Skin epidermis (tissue), 12 donors: ENCODE measurements at regions not wholly inside any gene's neighbourhood (a gene's known extent, or its start where the extent isn't known, plus 50 kb on each side); places are given as distances from the start of the nearest gene placed in this dataset.
A peak's percentile ranks its signal among the peaks of the same experiment; 100 is the strongest.
"Not testable (repeated sequence)": the region's sequence is repeated elsewhere in the genome, so short reads cannot be mapped to it uniquely, and the experiment has no call there.

Source experiments
- H3K27ac ChIP-seq, 21 experiments: fragments of 200-600 bp; sonication (generic) in 11 of 21; one replicate each; pipeline ENCODE4 v1.5.0; 2020; ENCODE audit warnings: mild to moderate bottlenecking in 3 of 21, inconsistent platforms in 2 of 21, moderate library complexity in 2 of 21
- H3K4me3 ChIP-seq, 7 experiments: fragments of 200-600 bp; sonication (generic) in 2 of 7; one replicate each; pipeline ENCODE4 v1.5.0; 2020; ENCODE audit warnings: inconsistent platforms in 2 of 7, mild to moderate bottlenecking in 2 of 7, moderate library complexity in 1 of 7

DNA sequence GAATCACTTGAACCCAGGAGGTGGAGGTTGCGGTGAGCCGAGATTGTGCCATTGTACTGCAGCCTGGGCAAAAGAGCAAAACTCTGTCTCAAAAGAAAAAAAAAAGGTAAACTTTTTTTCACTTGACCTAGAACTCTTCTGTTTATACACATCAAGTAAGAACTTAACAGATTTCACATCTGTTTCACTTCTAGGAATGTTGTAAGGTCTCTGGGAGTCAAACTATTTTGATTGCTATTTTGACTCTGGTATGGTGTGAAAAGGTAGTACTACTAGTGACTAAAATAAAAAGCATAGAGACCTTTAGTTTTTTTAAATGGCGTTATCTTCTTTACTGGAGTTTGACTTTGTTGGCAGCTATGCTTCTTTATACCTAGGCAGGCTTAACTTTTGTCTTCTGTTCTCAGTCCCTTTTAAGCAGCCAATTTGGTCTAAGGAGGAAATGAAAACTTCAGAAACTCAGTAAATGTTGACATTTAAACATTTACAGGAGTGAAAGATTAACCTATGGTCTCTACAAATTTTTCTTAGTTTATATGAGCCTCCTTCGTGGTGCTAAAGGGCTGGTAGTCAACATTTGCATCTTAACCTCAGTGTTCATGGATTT is 84.7 kb downstream of the METTL2B start:
- H3K4me3 ChIP-seq, H3K27ac ChIP-seq: not testable (repeated sequence)

DNA sequence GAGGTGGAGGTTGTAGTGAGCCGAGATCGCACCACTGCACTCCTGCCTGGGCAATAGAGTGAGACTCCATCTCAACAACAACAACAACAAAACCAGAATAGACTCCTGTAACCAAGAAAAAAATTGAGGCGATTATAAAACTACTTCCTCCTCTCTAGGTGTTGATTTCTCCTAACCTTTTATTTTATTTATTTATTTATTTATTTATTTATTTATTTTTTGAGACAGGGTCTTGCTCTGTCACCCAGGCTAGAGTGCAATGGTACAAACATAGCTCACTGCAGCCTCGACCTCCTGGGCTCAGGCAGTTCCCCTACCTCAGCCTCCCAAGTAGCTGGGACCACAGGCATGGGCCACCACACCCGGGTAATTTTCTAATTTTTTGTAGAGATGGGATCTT is 86.2 kb downstream of the METTL2B start:
- not testable (repeated sequence) for H3K27ac ChIP-seq, H3K4me3 ChIP-seq

DNA sequence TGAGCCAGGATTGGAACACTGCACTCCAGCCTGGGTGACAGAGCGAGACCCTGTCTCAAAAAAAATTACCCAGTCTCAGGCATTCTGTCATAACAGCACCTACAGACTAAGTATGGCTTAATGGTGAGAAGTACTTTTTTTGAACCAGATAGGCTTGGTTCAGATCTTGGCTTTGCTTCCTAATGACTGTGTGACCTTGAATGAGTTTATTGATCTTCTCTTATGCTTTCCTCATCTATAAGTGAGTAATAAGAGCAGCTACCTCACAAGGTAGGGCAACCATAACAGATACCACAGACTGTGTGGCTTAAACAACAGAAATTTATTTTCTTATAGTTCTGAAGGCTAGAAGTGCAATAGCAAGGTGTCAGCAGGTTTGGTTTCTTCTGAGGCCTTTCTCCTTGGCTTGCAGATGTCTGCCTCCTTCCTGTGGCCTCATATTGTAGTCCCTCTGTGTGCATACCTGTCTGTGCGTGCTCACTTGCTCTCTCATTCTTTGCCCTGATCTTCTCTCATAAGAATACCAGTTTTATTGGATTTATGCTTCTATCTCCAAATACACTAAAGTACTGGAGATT is 87.7 kb downstream of the METTL2B start:
- not testable (repeated sequence) for H3K27ac ChIP-seq, H3K4me3 ChIP-seq

DNA sequence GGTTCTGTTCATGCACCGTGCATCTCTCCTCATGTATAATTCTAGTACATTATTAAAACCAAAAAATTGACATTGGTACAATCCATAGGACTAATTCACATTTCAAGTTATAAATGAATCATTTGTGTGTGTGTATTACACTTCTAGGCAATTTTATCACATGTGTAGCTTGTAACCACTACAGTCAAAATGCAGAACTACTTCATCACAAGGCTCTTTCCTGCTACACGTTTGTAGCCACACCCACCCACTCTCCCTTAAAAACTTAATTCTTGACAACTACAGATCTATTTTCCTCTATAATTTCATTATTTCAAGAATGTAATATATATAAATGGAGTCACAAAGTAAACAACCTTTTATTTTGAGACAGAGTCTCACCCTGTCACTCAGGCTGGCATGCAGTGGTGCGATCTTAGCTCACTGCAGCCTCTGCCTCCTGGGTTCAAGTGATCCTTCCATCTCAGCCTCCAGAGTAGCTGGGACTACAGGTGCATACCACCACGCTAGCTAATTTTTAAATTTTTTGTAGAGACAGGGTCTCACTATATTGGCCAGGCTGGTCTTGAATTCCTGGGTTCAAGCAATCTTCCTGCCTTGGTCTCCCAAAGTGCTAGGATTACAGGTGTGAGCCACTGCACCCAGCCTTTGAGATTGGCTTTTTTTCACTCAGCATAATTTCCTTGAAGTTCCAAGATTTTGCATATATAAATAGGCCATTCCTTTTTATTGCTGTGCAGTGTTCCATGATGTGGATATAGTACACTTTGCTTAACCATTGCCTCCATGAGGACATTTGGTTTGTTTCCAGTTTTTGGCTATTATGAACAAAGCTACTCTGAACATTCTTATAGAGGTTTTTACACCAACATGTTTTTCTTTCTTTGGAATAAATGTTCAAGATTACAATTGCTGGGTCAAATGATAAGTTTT is 88.7 kb downstream of the METTL2B start:
- H3K27ac ChIP-seq, H3K4me3 ChIP-seq: not testable (repeated sequence)

DNA sequence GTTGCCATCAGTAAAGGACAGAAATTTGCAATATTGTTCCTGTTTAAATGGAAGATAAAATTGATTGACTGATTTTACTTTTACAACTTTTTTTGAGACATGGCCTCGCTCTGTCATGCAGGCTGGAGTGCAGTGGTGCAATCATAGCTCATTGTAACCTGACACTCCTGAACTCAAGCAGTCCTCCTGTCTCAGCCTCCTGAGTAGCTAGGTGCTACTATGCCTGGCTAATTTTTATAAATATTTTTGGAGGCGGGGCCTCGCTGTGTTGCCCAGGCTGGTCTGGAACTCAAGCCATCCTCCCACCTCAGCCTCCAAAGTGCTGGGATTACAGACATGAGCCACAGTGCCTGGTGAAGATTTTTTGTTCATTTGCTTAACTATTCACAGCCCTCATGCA is 96.8 kb upstream of the GARIN1A start:
- not testable (repeated sequence) for H3K27ac ChIP-seq

DNA sequence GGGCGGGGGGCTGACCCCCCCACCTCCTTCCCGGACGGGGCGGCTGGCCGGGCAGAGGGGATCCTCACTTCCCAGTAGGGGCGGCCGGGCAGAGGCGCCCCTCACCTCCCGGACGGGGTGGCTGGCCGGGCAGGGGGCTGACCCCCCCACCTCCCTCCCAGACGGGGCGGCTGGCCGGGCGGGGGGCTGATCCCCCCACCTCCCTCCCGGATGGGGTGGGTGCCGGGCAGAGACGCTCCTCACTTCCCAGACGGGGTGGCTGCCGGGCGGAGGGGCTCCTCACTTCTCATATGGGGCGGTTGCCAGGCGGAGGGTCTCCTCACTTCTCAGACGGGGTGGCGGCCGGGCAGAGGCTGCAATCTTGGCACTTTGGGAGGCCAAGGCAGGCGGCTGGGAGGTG is 95.1 kb upstream of the GARIN1A start:
- not testable (repeated sequence) for H3K27ac ChIP-seq, H3K4me3 ChIP-seq

More for the DNA sequence above, 96.8 kb upstream of the GARIN1A start:
- not testable (repeated sequence) for H3K4me3 ChIP-seq

DNA sequence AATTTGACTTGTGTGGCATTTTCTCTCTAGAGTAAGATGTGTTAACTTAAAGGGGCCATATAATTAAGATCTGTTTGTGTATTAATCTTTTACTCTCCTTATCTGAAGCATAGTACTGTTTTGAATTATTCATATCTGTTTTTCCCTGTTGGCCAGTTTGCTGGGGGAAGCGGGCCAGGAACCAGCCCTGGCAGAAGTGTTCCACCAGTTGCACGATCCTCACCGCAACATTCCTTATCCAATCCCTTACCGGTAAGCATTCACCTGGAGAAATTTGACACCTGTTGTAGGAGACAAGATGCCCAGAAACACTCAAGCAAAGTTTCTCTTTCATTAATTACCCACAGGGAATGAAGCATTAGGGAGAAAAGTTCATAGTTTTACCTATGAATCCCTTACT is 92.2 kb upstream of the GARIN1A start:
- H3K4me3 ChIP-seq, H3K27ac ChIP-seq: not testable (repeated sequence)

DNA sequence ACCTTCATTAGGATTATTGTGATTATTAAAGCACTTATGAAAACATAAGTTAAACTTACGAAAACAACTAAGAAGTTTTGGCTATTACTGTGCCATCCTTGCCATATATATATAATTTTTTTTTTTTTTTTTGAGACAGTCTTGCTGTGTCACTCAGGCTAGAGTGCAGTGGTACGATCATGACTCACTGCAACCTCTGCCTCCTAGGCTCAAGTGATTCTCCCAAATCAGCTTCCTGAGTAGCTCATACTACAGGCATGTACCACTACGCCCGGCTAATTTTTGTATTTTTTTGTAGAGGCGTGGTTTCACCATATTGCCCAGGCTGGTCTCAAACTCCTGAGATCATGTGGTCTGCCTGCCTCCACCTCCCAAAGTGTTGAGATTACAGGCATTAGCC is 91.0 kb upstream of the GARIN1A start:
- not testable (repeated sequence) for H3K4me3 ChIP-seq, H3K27ac ChIP-seq

DNA sequence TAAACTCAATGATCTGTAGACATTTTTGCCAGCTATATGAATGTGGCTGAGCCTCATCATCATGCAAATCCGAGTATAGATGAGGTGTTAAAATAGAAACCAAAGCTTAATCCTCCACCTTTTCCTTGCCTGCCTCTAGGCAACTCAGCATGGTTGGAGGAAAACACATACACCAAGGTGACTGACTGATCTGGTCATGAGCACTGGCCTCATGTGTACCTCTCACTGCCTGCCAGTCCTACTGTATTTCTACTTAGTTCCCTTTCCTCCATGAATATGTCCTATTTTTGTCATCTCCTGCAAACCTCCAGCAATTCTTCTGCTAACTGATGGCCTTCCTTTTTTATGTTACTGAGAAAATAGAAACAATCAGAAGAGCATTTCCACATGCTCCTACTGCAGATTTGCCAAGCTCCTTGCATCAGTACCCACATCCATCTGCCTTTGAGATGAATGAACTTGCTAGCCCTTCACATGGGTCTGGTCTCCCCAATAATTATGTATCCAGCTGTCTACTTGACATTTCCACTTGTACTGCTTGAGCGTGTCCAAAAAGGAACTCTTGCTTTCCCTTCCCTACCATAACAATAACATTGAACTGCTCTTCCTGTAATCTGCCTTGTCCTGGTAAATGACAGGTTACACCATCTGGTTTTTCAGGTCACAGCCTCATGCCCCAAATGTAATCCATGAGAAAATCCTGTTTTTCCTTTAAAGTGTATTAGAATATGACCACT is 90.1 kb upstream of the GARIN1A start:
- not testable (repeated sequence) for H3K4me3 ChIP-seq, H3K27ac ChIP-seq

DNA sequence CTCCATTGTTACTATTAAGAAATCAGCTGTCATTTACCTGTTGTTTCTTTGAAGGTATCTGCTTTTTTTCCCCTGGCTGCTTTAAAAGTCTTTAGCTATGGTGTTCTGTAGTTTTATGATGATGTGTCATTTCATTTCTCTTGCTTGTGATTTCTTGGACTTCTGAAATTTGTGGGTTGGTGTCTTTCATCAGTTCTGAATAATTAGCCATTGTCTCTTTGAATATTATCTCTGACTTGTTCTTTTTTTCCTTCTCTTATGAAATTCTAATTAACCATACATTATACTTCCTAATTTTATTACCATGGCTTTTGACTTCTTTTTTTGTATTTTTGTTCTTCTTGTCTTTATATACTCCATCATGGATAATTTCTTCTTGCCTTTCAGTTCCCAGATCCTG is 85.4 kb upstream of the GARIN1A start:
- not testable (repeated sequence) for H3K27ac ChIP-seq, H3K4me3 ChIP-seq

DNA sequence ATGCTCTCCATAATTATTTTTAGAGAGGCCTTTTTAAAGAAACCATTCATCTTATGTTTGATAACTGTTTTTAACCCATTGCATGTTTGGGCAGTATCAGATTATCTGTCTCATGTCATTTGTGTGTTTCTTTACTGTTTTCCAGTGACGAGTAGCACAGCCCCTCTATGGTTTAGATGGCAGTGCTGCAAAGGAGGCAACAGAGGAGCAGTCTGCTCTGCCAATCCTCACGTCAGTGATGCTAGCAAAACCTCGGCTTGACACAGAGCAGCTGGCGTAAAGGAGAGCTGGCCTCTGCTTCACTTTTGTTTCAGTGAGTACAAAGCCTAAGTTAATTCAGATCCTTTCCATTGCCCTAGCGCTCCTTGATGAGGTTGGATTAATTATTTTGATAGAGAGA is 80.4 kb upstream of the GARIN1A start:
- H3K27ac ChIP-seq: no peak overlapping the region

DNA sequence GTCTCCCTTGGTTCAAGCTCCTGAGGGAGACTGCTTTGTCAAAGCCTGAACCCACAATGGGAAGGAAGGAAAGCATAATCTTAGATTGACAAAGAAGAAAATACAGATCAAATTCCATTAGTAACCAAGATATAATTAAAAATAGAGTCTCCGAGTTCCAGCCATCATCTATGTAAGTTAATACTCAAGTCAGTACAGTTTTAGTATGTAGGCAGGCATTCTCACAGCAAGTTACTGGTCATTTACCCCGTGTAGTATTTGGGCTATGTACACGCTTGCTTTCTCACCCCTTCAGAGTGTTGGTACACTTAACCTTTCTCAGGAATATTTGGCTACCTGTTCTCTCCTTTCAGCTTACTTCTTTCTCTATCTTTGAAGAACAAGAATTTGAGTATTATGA is 79.9 kb upstream of the GARIN1A start:
- not testable (repeated sequence) for H3K27ac ChIP-seq, H3K4me3 ChIP-seq

More for the DNA sequence above, 80.4 kb upstream of the GARIN1A start:
- H3K4me3 ChIP-seq: no peak overlapping the region

DNA sequence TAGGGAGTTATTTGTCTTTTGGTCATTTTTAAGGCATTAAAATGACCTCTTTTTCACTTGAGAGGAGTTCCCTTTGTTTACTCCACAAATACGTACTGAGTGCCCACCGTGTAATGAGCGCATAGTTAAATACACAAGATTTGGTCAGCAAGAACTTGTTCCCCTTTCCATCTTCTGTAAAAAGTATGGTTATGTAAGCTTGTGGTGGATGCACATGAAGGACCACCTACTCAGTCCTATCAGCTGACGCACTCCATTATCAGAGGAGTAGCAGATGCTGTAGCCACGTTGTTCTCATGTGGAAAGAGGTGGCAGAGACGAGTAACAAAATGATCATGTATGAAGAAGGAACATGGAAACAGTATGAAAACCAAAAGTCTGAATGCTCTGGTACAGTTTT is 78.0 kb upstream of the GARIN1A start:
- not testable (repeated sequence) for H3K27ac ChIP-seq, H3K4me3 ChIP-seq

DNA sequence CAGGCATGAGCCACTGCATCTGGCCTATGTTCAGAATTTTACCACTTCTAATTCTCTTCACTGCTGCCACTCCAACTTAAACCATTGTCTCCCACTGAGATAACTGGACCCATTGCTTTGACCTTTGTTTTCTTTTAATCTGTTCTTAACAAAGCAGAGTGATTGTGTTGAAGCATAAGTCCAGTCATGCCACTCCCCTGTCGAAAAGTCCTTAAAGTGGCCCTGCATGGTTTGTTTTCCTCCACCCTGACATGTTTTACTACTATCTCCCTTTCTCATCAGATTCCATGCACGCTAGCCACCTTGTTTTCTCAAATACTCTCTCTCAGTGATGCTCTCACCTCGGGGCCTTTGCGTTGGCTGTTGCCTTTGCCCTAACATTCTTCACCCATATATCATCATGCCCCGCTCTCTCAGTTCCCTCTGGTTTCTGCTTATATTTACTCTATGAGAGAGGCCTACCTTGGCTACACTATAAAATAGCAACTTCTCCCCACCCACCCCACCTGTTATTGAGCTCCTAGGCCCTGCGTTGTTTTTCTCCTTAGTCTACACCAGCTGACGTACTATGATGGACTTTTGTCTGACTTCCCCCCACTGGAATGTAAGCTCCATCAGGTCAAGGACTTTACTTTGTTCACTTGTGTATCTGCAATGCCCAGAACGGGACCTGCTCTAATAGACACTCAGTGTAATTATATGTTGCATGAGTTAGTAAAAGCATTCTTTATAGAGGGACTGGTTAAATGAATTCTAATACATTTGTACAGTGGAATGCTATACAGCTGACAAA is 75.6 kb upstream of the GARIN1A start:
- not testable (repeated sequence) for H3K4me3 ChIP-seq, H3K27ac ChIP-seq

DNA sequence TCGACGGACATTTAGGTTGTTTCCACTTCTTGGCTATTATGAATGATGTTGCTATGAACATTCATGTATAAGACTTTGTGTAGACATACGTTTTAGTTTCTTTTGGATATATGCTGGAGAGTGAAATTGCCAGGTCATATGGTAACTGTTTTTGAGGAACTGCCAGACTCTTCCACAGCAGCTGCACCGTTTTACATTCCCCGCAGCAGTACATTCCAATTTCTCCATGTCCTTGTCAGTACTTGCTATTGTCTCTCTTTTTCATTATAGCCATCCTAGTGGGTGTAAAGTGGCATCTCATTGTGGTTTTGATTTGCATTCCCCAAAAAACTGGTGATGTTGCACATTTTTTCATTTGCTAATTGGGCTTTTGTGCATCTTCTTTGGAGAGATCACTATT is 73.1 kb upstream of the GARIN1A start:
- peak overlapping the region in 1 of 21 experiments; percentile 23 for H3K27ac ChIP-seq
- not testable (repeated sequence) for H3K4me3 ChIP-seq

DNA sequence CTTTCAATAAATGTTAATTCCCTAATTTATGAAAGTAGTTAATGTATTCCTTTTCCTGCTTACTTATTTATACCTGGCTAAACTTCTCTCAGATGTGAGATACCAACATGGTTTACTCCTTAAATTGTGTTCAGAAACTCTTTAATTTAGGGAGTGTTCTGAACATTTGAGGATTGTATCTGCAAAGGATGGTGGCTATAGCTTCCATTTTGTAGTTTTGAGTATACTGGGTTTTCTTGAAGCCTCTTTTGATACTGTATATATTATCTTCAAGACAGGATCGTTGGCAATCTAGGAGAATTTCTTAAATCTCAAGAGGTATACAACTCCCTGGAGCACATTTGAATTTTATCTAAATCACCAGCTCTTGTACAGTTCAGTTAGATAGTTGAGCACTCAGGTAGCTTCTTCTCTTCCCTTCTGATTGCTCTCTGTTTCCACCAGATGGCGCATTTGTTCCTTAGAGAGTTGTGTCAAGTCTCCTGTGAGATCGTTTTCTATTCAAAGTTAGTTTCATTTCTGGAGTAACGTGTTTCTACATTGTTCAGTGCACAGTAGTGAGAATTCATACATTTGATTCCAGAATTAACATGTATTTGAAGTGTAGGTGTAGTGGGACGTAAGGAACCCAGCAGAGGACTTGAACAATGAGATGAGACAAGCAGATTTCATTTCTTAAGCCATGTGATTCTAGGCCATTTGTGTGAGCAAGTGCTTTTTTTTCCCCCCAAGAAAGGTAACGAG is 63.2 kb upstream of the GARIN1A start:
- H3K27ac ChIP-seq: peak overlapping the region in 3 of 21 experiments; percentile 6 to 45 (median 31)
- not testable (repeated sequence) for H3K4me3 ChIP-seq

DNA sequence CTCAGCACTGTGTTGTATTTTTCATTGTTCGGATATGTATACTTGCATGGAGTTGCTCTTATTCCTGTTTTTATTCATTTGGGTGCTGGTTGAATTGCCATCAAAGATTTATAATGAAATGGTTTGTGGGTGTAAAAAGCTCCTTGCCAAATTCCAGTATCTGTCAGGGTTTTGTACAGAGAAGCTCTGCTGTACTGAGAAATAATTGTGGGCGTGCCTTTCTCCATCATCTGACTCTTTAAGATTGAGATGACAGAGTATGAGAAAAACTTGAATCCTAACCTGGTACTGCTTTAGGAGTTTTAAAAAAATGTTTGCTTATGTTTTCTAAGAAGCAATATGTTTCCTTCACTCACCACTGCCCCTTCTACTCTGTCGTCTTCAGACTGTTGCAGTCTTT is 58.7 kb upstream of the GARIN1A start:
- not testable (repeated sequence) for H3K27ac ChIP-seq, H3K4me3 ChIP-seq

DNA sequence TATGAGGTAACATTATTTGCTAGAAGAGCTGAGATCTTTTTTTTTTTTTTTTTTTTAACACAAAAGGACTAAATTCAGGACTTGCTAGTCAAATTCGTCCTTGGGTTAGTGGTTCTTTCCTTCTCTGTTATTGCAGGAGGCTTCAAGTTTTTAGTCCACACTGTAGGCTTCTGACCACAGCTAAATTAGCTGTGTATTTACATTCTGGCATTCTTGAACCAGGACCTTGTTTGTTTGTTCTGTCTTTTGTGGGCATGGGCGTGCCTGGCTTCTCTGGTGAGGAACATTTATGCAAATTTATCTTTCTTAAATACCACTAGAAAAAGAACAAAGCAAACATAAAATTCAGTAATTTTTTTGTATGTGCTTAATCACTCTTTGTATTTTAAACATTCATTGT is 57.3 kb upstream of the GARIN1A start:
- H3K4me3 ChIP-seq, H3K27ac ChIP-seq: not testable (repeated sequence)

DNA sequence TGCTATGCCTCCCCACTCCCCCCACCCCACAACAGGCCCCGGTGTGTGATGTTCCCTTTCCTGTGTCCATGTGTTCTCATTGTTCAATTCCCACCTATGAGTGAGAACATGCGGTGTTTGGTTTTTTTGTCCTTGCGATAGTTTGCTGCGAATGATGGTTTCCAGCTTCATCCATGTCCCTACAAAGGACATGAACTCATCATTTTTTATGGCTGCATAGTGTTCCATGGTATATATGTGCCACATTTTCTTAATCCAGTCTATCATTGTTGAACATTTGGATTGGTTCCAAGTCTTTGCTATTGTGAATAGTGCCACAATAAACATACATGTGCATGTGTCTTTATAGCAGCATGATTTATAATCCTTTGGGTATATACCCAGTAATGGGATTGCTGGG is 55.3 kb upstream of the GARIN1A start:
- H3K27ac ChIP-seq, H3K4me3 ChIP-seq: not testable (repeated sequence)
